DMS53 (cell line): ENCODE measurements at regions not wholly inside any gene's neighbourhood (a gene's known extent, or its start where the extent isn't known, plus 50 kb on each side); places are given as distances from the start of the nearest gene placed in this dataset.

Source experiments
- DNase-seq: peaks from one replicate; lab custom pipeline; 2025; lab: John Stamatoyannopoulos, UW

DNA sequence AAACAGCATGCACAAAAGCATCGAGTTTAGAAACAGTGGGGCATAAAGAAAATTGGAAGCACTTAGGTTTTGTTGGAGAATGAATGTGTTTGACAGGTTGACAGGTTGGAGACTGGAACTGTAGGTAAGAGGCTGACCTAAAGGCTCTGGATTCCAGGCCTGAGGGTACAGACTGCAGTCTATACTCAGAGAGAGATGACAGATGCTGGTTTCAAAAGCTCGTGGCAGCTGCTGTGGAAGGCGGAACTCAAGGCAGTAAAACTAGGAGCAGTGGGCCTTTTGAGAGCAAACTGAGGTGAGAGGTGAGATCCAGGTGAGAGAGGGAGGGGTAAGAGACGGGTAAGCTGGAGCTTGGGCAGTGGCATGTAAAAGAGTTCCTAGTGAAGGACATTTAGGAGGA is 415.2 kb downstream of the TRIML1 start:
- peak; percentile 3 for DNase-seq

DNA sequence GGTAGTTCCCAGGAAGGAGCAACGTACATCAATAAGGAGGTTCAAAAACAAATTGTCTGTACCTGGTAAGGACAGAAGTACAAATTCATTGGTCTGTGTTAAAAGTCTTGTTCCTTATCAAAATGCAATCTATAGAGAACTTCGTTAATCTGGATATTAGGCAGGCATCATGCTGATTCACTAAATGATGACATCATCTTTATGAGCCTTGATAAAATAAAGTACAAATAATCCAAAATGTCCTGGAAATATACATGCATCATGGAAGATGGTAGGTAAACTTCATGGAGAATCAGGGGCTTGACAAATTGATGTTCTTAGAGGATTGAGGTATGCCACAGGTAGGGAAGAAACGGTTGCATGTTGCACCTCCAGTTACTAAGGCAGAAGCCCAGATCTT is 433.9 kb downstream of the TRIML1 start:
- no peak for DNase-seq

DNA sequence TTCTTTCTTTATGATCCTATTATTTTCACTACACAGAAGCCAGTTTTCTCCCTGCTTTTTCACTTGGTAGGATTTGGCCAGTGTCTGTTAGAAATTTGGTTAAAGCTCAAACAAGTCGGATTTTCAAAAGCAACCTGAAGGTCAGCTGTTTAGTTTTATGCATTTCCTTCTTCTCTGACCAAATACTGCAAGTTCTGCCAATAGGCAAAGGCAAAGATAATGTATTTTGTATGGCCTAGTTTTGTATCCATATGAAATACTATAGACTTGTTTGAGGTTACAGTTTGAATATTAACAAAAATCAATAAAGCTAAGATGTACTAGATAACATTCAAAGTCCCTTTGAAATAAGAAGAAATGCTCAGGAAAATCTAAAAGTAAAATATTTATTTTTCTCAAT is 439.4 kb downstream of the TRIML1 start:
- no peak for DNase-seq

DNA sequence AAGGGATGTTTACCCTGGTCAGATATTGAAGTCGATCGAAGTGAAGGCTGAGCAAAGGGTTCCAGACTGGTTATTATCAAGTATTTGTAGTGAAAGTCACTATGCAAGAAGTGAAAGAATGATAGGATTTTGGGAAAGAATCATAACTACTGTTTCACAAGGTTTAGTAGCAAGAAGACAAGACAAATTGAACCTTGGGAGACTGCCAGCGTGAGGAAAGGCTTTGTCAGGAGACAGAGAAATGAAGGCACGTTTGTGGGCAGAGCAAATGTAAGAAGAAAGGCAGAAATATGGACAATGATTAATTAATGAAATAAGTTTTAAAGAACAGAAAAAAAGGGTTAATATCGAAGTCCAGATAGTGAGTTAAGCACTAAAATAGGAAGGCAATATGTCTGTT is 456.8 kb downstream of the TRIML1 start:
- DNase-seq = no peak

DNA sequence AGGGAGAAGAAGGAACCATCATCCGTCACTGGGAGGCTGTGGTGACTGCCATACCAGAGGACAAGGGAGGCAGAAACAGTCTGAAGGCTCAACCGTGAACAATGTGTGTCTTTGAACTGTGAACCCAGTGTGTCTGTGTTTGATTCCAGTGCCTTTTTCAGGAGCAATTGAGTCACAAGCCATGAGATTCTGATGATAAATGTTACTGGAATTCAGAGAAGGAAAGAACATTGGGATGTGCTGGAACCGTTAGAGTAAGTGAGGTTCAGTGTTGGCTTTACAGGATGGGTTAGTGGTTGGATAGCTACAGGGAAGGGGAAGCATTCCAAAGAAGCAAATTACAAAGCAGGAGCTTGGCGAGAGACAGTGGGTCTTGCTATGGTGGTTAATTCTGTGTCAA is 464.4 kb downstream of the TRIML1 start:
- DNase-seq = no peak

DNA sequence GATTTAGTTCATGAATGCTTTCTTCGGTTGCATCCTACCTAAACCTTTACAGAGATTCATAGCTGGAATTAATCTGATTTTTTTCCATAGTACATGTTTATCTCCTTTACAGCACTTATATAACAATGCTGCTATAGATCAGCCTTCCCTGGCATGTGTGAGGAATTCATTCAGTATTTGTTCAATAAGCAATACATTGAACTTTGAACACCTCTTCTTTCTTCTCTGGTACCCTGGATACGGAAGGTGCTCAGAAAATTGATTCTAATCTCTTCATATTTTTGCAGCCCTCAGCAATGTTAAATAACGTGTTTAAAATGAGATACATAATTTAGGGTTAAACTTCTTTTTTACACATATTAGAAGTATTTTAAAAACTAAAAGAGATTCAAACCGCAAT is 467.4 kb downstream of the TRIML1 start:
- no peak for DNase-seq

DNA sequence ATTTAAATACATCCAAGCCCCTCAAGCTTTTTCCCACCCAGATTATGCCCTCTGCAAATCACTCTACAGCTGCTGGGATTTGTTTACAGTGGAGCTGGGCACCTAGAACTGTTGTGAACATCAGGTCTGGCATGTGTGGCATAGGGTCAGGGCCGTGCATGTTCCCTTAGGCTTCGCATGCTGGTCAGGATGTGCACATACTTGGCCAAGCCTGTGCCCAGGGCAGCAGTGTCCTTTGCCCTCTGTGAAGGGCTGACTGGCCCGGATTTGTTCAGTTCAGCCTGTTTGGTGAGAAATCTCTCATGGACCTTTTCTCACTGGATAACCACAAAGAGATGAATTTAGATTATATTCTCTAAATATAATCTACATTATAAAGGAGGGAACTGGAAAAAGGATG is 471.9 kb downstream of the TRIML1 start:
- no peak for DNase-seq

DNA sequence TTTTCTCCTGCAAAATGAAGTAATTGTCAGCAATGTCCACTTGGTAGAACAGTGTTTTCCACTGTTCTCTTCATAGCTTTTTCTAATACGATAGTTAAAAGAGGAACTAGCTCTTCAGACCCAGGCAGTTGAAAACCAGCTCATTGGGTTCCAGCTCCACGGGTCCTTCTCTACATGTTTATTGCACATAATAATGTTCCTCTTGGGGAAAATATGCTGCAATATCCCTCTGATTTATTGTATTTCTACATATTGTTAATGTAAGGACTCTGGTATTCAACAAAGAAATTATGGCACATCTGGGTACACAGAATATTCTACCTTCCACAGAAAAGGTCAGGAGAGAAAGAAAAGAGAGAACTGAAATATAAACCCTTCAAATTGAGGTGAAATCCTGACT is 473.4 kb downstream of the TRIML1 start:
- DNase-seq = no peak

DNA sequence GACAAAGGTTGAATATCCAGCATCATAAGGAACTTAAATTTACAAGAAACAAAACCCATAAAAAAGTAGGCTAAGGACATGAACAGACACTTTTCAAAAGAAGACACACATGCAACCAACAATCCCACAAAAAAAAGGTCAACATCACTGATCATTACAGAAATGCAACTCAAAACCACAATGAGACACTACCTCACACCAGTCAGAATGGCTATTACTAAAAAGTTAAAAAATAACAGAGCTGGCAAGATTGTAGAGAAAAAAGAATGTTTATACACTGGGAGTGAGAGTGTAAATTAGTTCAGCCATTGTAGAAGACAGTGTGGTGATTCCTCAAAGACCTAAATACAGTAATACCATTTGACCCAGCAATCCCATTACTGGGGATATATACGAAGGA is 474.7 kb downstream of the TRIML1 start:
- DNase-seq = no peak

DNA sequence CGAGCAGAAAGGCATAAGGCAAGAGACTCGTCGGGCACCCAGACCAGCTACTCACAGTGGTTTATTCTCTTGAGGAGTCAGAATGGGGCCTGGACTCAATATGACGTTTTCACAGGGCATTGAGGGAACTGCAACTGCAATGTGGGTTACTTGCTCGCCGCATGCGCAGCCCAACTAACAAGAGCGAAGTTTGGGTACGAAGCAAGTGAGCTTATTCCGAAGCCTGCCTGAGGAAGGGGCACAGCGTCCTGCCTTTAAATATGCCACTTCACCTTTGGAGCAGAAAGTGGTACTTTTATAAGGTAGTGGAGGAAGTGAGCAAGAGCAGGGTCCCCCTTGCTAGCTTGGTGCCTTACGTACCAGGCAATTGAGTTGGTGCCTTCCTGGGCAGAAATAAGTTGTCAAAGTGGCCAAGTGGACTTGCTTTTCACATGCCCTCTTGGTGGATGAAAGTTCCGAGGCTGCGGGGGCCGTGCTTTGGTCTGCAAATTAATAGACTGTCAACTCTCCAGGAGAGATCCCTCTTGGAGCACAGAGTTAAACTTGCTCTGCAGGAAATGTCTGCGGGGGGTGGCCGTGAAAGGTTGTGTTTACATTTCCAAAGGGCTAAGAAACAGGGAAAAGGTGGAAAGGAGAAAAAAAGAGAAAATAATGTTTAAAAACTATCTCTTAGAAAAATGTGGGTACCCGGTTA is 480.4 kb downstream of the TRIML1 start:
- DNase-seq = no peak

DNA sequence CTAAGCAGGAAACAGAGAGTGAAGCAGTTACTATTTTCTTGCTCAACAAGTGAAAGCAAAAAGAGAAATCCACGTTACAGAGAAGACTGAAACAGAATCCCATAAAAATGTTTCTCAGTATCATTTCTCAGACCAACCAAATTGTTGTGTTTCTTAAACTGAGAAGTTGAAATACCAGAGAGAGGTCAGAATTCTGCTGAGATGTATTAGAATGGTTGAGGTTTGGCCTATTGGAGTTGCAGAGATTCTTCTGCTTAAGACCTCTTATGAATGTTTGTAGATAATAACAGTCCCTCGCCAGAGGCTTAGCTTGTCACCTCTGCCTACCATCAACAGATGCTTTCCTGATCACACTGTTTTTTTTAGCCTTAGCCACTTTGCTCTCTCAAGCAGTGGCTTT is 481.4 kb downstream of the TRIML1 start:
- DNase-seq = no peak

DNA sequence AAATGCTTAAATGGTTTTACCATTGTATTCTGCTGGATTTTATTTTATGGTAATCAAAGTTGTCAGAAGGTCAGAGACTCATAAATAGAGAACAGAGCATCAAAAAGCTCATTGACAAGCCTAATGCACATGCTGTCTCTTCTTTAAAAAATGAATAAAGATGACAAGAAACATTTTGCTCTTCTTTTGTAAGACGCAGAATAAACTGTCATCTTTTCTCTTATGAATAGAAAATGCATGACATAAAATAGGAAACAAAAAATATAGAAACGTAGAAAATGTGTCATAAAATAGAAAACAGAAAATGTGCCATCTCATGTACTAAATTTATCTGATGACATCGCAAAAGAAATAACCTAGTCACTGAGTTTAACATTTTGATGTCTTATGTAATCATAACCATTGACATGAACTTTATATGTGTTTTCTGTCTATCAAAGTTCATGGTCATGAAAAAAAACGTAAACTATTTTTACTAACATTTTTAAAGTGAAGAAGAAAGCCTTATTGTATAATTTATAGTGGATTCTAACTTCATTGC is 484.1 kb downstream of the TRIML1 start:
- DNase-seq = no peak

DNA sequence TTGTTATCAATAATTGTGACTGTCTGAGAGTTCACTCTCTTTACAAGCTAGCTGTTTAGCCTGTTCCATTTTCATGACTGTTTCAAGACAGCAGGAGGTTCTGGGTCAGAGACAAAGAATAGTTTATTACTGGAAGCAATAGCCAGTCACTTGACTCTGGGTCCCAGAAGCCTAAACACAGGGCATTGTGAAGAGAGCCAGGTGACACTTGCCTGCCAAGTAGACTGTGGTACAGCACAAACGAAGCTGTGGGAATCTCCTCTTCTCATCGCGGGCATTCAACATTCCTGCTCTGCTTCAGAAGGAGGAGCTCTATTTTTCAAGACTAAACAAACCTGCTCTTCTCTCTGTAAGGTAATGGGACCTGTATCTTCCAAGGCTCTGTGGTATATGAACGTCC is 485.1 kb downstream of the TRIML1 start:
- peak; percentile 15 for DNase-seq

DNA sequence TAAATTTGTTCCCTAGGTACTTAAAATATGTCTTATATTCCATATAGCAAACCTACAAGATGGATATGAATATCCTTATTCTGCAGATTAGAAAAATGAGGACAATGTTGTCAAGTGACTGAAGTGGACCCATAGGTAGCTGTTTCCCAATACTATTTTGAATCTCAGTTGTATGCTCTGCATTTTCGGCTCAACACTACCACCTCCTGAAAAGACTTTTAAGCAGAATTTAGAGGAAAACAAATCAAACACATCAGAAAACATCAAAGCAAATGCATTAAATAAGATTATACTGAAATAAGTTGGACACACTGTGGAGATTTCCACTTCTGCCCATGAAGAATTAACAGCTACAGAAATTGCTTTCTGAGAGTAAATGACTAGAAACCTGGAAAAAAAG is 488.7 kb downstream of the TRIML1 start:
- no peak for DNase-seq

DNA sequence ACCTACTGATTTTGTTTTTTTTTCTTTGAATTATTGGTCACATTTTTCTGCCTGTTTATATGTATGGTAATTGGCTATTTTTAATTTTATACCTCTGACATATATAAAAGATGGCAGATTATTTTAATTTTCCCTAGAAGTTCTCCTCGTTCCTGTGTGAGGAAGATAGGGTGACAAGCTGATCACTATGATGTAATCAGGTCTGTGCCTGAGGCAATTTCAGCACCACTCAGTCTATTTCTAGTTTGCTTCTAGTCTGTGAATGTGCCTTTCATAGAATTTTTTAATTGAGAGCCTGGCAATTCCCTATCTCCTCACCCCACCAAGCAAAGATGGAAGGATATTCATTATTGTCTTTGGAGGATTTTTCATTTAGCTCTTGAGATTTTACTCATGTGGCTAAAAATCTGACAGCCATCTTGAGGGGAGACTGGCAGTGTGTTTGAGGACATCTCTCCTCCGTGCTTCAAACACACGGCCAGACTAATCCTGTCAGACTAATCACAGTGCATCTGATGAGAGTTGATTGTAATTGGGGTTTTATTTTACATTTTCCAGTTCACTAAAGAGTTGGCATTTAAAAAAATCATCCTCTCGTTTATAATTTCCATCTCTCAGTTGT is 500.3 kb downstream of the TRIML1 start:
- no peak for DNase-seq

DNA sequence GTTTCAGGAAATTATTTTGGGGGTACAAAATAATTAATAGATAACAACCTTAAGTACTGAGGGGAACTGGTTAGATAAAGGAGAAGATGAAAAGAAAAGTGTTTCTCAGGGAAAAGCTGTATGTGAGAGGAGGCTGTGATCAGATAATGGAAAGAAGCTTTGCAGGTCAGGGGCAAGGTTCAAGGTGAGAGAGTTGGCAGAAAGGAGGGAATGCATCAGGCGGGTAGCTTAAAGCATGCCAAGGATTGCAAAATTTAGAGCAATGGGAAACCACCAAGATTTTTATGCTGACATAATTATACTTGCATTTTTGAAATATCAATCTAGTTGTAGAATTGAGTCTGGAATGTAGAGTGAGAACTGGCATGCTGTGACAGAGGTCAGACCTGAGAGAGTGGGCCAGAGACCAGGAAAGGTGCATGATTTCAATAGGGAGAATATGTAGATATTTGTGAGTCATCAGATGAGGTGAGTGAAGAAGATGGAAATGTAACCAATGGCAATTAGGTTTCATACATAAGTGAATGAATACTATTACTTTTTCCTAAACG is 508.7 kb downstream of the TRIML1 start:
- no peak for DNase-seq

DNA sequence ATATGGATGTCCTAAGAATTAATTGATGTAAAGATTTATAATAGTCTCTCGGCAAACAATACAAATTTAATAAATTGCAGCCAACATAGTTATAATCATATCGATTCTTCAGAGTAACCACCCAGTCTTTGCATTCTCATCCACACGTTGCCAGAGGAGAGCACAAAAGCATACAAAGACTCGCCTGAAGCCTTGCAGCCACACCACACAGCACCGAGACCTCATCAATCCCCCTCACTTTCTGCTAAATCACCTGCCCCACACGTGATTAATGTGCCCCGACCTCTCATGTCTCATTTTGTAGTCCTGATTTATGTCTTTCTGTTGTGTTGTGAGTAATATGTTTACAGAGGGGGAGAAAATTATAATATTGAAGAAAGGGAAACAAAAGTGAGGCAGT is 510.4 kb downstream of the TRIML1 start:
- DNase-seq = no peak

DNA sequence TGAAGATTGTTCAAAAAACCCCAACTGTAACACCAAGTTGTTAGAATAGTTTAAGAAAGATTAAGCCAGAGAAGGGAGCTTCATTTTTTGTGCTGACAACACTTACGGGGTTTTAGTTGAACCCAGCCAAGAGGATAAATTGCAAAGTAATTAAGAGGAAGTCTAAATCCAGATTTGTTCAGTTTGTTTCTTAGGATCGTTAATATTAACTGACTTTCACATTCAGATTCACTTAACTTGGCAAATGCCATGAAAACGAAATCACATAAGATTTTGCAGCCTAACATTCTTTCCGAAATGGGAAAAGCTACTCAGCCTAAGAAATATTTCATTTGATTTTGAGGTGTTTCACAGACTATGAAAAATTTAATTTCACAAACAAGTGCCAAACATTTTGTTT is 511.3 kb downstream of the TRIML1 start:
- no peak for DNase-seq

DNA sequence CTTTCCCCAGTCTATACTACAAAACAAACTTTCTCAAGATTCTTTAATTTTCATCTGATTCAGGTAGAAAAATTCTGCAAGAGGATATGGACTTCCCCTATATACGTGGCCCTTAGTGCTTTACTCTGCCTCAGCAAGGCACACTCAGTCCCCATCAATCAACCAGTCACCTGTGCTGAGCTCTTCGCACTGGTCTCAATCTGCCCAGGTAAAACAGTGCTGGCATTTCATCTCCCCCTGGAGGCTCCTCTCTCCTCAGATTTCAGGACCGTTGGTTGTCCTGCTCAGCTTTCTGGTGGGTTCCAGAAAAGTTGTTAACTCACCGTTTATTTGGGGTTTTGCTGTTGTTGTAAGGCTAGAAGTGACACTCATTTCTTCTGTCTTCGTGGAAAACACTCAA is 518.1 kb downstream of the TRIML1 start:
- DNase-seq = no peak

DNA sequence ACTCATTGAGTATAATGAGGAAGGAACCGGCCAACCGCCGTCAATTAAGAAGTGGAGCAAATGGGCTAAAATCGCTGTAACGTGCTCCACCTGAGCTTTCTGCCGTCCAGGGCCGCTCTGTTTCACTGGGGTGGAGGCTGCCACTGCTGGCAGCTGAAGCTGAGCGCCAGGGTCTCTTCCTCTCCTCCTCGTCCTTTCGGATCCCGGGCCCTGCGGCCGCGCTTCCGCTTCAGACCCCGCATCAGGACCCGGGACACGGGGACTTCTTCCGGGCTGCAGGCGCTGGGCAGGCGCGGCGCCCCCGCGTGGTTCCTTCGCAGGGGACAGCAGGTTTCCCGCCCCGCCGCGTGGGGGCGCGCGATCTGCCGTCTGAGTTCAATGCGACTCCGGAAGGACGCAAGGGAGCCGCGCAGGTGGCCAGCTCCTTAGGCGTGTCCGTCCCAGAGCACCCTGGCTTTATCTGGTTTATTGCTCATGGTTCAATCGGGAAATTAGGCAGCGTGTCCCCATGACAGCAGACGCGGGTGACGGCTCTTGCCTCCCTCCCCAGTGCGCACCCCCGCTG is 519.8 kb downstream of the TRIML1 start:
- peak; percentile 85 for DNase-seq

DNA sequence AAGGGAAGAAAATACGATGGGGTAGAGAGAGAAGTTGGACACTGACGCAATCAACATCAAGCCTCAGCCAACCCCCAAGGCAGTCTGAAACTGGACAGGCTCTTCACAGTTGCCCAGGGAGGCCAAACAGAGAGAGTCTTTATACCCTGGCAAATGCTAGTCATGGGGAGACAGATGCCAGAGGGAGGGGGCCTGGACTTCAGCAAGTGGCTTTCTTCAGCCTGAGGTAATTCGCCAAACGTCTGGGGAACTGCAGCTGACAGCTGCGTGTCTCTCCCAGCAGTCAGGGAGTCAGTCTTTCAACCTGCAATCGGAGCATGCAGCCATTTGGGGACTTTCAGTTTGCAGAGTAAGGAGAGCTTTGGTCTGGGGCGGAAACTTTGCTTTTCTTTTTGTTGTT is 521.6 kb downstream of the TRIML1 start:
- DNase-seq = no peak

DNA sequence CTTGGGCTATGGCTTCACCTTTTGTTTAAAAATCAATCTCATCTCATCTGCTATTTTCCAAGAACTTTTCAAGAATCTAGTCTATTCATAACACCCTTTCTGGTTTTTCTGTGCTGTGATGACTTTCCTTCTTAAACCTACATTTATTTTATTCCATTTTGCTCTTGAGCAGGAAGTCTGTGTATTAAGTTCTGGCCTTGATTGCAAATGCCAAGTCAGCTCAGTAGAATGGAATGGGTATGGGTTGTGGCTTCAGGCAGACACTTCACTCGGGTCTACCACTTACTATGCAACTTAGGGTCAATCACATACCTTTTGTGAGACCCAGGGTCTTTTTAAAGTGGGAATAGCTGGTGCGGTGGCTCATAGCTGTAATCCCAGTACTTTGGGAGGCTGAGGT is 522.3 kb downstream of the TRIML1 start:
- no peak for DNase-seq

DNA sequence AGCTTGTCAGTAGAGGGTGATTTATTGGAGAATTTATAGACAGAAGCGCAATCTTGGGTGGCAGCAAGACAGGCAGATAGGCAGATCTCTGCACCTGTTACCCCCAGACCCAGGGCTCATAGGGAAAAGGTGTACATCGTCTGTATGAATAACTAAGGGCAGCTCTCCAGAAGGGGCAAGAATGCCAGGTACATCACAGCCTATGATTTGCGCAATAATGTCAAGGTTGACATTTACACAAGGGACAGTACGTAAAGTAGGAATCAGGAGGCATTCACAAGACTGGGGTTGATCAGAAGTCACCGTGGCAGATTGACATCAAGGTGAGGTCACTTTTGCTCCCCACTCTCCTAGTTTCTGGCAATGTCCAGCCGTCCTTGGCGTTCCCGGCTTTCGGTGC is 524.1 kb downstream of the TRIML1 start:
- no peak for DNase-seq
